Adrenal gland (tissue), 5 donors: ENCODE measurements at regions not wholly inside any gene's neighbourhood (a gene's known extent, or its start where the extent isn't known, plus 50 kb on each side); places are given as distances from the start of the nearest gene placed in this dataset.

Experiments
- POLR2A ChIP-seq, 2 donors: fragments of 450-650 bp; IDR thresholded peaks; one replicate each; pipeline ENCODE4 v1.6.1; 2017; ENCODE audit warnings: antibody characterized with exemption in 2 of 2, mild to moderate bottlenecking in 2 of 2, moderate library complexity in 1 of 2
- TF ChIP-seq, protein P1 (sequence below), 6 experiments: fragments of 450-650 bp in 4 of 6; fragments of 200-600 bp in 2 of 6; sonication (generic) in 1 of 6; IDR thresholded peaks; 1 replicate in 5 of 6; 2 replicates in 1 of 6; pipeline versions ENCODE4 v1.5.1 to v1.8.0; 2016 to 2021; ENCODE audit warnings: antibody characterized with exemption in 6 of 6, mild to moderate bottlenecking in 2 of 6, moderate library complexity in 1 of 6
- donor health status: DM: no; HTN: no; CAD: no.

DNA sequence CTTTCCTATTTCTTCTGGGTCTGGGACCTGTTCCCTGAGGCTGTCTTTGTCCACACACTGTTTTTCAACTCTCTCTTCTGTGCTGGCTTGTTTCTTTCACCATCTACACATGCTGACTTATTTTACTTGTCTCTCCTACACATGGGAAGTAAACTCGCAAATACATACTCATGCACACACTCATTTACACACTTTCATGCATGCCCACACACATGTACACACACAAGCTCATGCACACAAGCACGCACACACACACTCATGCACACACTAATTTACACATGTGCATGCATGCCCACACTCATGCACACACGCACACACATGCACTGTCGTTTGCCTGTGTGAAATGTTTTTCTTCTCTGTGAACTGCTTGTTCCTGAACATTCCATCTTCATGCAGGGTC lies 169.0 kb downstream of the IRX2 start:
- TF ChIP-seq, protein P1, sequence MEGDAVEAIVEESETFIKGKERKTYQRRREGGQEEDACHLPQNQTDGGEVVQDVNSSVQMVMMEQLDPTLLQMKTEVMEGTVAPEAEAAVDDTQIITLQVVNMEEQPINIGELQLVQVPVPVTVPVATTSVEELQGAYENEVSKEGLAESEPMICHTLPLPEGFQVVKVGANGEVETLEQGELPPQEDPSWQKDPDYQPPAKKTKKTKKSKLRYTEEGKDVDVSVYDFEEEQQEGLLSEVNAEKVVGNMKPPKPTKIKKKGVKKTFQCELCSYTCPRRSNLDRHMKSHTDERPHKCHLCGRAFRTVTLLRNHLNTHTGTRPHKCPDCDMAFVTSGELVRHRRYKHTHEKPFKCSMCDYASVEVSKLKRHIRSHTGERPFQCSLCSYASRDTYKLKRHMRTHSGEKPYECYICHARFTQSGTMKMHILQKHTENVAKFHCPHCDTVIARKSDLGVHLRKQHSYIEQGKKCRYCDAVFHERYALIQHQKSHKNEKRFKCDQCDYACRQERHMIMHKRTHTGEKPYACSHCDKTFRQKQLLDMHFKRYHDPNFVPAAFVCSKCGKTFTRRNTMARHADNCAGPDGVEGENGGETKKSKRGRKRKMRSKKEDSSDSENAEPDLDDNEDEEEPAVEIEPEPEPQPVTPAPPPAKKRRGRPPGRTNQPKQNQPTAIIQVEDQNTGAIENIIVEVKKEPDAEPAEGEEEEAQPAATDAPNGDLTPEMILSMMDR (IDR thresholded peaks at IDR 0.05), result no peak
- TF ChIP-seq POLR2A (IDR thresholded peaks at IDR 0.05), result no peak
